ENCODE measurements at regions not wholly inside any gene's neighbourhood (a gene's known extent, or its start where the extent isn't known, plus 50 kb on each side); places are given as distances from the start of the nearest gene placed in this dataset.

GRCh38 chr16:13394488-13394887 is 493.1 kb downstream of the SHISA9 start:
- no peak for DNase-seq (ENCODE audit: low read depth)

DNA sequence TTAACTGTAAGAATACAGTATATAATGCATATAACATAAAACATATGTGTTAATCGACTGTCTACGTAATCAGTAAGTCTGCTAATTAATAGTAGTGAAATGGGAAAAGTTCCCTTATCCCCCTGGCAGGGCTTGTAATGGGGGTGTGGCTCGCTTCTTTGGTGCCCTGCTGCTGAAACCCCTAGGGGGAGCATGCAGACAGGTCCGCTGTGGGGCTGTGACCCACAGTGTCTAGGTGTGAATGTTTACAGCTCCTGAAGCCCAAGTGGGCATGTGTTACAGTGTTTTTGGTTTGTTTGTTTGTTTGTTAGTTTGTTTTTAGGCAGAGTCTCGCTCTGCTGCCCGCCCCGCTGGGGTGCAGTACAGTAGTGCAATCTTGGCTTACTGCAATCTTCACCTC is 495.7 kb downstream of the SHISA9 start:
- DNase-seq (ENCODE audit: low read depth): no peak

DNA sequence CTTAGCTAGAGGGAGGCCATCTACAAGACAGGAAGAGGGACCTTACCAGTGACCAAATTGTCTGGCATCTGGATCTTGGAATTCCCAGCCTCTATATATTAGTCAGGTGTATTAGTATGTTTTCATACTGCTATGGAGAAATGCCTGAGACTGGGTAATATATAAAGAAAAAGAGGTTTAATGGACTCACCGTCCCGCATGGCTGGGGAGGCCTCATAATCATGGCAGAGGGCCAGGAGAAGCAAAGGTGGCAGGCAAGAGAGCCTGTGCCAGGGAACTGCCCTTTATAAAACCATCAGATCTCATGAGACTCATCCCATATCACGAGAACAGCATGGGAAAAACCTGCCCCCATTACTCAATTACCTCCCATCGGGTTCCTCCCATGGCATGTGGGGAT is 500.2 kb downstream of the SHISA9 start:
- no peak for DNase-seq (ENCODE audit: low read depth)

DNA sequence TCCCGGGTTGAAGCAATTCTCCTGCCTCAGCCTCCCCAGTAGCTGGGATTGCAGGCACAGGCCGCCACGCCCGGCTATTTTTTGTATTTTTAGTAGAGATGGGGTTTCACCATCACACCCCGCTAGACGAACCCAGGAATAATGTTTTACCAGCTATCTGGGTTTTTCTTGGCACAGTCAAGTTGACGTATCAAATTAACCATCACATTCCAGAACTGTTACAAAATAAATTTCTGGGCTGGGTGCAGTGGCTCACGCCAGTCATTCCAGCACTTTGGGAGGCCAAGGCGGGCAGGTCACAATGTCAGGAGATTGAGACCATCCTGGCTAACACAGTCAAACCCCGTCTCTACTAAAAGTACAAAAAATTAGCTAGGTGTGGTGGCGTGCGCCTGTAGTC is 501.2 kb downstream of the SHISA9 start:
- DNase-seq (ENCODE audit: low read depth): no peak

DNA sequence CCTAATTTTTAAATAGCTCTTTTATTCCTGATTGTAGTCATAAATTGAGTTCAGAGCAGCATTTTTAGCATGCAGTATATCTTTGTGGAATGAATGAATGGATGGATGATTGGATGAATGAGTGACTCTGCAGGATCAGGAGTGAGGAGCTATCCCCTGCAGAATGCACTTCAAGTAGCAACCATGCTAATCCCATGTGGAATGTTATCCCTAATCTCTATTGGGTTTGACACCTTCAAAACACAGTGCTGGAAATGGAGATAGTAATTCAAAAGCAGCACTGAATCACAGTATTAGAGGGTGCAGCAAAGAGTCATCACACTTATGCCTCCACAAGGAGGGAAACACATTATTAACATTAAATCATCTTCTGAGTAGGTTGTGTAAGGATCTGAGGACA is 501.9 kb downstream of the SHISA9 start:
- DNase-seq (ENCODE audit: low read depth): no peak

DNA sequence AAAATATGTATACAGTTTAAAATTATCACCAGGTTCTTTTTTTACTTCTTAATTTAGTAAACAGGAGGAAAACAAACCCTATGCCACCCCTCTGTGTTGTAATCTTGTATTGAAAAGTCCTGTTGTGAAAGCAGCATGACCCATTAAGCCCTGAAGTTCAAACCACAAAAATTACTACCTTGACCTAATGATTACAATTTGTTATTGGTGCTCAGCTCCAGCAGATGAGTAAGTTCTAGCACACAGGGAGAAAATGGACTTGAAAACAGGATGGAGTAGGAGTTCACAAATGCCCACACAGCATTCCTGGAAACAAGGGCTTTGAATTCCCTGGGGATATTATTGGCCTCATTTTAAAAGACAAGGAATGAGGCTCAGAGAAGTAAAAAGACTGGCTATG is 505.8 kb upstream of the ERCC4 start:
- no peak for DNase-seq (ENCODE audit: low read depth)

GRCh38 chr16:13419589-13419988 is 500.4 kb upstream of the ERCC4 start:
- no peak for DNase-seq (ENCODE audit: low read depth)

DNA sequence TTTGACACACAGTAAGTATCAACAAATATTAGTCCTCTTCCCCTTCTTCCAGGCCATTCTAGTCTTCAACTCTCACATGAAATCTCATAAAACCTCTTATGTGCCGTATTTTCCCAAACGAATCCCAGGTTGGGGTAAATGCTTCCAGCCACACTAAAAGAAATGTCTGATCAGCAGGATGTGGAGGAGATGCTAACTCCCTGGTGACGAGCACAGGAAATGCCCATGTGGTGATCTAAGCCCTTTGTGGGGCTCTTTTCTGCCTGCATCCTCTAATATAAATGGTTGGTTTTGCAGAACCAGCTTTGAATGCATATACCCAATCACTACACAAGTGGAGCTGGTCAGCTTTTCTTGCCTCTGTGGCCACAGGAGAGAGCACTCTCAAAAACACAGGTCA is 498.2 kb upstream of the ERCC4 start:
- DNase-seq (ENCODE audit: low read depth): no peak

DNA sequence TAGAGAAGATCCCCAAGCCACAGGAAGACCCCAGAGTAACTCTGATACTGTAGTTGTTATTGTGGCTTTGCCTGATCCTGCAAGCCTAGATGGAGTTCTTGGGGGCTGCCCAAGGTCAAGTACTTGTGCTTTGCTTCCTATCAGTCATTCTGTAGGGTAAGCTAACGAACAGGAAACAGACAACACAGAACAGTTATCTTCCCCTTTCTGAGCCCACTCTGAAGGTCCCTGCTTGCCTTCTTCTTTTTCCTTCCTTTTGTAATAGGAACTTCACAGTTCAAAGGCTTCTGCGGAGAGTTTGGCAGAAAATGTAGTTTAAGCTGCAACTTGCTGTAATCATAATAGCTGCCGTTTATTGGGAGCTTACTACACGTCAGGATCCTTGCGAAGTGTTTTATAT is 494.1 kb upstream of the ERCC4 start:
- no peak for DNase-seq (ENCODE audit: low read depth)

DNA sequence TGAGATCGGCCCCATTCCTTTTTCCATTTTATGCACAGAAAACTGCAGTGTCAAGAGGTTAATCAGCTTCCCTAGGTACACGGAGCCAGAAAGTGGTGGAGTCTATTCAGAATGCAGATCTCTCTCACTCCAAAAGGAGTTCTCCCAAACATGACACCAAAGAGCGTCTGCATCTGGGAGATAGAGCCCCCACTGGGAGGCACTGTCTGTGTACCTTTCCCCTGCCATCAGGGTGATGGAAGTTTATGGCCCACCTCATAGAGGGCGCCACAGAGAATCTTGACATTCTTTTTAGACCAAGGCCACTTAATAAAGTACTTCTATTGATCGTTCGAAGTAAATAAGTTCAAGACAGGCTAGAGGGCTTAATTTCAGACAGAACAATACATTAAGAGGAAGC is 493.7 kb upstream of the ERCC4 start:
- no peak for DNase-seq (ENCODE audit: low read depth)

DNA sequence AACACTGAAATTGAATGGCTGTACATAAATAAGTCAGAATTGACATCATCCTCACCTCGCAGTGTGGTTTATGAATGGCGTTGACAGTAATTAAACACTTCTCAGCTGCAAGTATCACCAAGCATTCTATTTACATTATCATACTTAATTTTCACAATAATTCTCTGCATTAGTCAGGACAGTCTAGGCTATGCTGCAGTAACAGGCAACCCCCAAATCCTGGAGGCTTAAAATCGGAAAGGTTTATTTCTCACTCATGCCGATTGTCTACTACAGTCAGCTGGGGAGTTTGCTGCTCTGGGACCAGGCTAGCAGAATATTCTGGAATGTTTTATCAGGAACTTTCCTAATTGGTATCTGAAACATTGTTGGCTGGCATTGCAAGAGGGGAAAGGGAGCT is 493.2 kb upstream of the ERCC4 start:
- DNase-seq (ENCODE audit: low read depth): no peak

DNA sequence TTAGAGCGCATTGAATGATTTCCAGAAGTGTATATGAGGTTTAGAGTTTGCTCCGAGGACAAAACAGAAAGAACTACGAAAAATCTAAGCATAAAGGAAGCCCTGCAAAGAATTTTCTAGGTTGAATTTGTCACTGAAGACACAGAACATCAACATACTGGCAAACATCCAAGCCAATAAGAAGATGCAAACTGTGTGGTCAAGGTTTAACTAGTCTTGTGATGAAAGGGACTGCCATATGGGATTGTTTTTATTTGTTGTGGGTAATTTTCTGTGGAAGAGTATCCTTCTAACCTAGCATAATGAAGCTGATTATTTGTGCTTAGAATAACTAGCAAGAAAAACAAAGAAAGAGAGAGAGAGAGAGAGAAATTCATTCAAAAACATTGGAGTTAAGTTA is 492.0 kb upstream of the ERCC4 start:
- no peak for DNase-seq (ENCODE audit: low read depth)

GRCh38 chr16:13429416-13429815 is 490.5 kb upstream of the ERCC4 start:
- no peak for DNase-seq (ENCODE audit: low read depth)

DNA sequence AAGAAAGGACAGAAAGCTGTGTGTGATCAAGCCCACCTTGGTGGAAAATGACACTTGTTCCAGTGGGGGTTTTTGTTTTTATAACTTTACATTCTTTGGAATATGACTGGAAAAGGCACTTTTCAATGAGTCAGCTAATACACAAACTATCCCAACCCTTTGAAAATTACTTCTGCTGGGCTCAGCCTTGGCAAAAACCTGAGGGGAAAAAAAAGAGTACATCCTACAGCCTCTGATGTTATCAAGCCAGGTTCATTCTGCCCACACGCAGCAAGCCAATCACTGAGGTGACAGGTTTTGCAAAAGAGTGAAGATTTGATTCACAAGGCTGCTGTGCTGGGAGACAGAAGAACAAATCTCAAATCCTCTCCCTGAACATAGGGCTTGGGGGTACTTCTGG is 484.5 kb upstream of the ERCC4 start:
- DNase-seq (ENCODE audit: low read depth): no peak

DNA sequence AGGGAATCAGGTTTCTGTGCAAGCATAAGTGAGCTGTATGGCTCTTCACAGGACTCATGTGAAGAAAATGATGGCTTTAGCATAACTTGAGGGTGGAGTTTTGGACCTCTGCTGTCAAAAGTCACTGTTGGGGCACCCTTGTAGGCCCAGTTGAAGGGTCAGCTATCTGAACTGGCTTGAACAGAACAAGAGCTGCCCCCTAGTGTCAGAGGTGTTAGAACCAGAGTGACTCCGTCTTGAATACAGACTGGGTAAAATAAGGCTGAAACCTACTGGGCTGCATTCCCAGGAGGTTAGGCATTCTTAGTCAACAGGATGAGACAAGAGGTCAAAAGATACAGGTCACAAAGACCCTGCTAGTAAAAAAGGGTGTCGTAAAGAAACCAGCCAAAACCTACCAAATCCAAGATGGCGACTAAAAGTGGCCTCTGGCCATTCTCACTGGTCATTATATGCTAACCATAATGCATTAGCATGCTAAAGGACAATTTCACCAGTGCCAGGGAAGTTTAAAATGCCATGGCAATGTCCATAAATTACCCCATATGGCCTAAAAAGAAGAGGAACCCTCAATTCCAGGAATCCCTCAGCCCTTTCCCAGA is 484.0 kb upstream of the ERCC4 start:
- no peak for DNase-seq (ENCODE audit: low read depth)

DNA sequence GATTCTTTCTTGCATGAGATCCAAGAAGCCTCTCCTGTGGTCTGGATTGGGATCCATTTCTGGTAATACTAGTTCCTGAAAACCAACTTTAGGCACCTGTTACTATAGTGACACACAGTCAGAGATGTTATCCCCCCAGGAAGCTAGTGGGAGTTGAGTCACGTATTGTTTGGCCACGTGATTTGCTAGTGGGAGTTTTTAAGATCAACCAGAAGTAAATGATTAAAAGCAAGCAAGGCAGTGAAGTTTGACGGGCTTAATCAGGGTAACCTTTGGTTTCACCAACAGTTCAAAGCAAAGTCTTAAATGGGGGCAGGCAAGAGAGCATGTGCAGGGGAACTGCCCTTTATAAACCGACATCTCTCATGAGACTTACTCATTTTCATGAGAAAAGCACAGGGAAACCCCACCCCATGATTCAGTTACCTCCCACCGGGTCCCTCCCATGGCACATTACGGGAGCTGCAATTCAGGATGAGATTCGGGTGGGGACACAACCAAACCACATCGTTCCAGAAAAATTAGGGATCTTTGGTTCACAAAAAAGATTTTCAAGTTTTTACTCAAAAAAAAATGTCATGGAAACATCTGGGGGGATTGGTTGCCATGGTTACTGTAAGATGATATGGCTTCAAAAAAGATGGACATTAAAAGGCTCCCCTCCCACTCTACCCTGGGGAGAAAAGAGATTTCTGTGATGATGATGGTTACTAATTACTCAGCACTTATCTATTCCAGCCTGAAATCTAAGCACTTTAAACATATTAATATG is 483.1 kb upstream of the ERCC4 start:
- no peak for DNase-seq (ENCODE audit: low read depth)

DNA sequence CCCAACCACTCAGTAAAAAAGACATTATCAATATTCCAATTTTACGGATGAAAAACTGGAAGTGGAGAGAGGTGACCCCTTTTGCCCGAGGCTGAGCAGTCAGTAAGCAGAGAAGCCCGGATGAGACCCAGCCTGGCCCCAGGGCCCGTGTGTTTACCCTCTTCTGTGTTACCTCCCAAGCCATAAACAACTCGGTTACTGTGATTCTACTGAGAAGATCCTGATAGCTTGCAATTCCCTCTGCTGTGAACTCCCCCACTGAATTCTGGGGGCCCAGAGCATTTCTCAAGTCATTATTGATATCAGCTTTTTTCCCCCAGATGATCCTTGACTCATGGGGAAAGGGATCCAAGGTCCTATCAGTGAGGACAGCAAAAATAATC is 482.6 kb upstream of the ERCC4 start:
- DNase-seq (ENCODE audit: low read depth): no peak

DNA sequence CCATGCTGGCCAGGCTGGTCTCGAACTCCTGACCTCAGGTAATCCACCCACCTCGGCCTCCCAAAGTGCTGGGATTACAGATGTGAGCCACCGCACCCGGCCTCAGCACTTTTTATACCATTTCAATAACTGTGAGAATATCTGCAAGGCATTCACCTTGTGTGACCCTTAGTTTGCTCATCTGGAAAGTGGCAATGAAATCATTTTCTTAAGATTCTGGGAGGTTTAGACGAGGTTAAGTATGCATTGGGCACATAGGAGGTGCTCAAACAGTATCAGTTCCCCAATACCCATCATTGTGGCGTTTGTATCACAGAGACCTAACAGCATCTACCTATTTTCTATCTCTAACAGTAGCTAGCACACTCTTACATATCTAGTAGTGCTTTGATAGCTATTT is 481.9 kb upstream of the ERCC4 start:
- DNase-seq (ENCODE audit: low read depth): no peak

DNA sequence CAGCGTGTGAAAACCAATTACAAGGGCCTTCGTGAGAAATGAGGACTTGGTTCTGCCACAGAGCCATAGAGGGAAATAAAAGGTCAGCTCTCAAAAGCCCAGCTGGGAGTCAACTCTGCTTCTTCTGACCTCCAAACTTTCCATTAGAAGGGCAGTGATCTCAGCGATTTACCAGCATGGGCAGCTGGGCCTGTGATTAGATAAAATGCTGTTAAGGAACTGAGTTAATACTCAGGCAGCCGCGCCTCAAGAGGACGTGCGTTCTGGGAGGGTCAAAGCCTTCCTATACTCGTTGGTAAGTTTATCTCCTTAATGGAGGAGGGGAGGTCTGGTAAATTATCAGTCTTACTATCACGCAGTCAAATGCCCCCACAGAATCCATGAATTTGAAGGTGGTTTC is 480.2 kb upstream of the ERCC4 start:
- DNase-seq (ENCODE audit: low read depth): no peak

GRCh38 chr16:13441675-13442074 is 478.3 kb upstream of the ERCC4 start:
- DNase-seq (ENCODE audit: low read depth): no peak

GRCh38 chr16:13448346-13448745 is 471.6 kb upstream of the ERCC4 start:
- no peak for DNase-seq (ENCODE audit: low read depth)

- DNase-seq (ENCODE audit: low read depth): no peak
Measured at GRCh38 chr16:13453325-13453724, 466.6 kb upstream of the ERCC4 start.

GRCh38 chr16:13453938-13454553 is 465.9 kb upstream of the ERCC4 start:
- no peak for DNase-seq (ENCODE audit: low read depth)

DNA sequence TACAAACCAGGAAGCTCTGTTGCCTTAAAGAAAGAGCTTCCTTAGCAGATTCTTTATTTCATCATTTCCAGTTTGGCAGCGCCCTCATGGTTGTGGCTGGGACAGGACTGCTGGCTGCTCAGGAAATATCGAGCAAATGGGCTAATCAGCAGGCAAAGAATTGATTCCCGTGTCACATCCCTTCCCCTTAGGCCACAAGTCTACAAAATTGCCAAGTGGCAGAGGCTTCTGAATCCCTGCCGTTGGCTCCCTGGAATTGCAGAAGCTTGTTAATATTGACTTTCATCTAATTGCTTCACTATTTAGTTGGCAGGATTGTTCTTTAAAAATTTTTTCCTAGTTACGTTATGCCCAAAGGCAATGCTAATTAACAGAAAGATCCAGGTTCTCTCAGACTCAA is 456.3 kb upstream of the ERCC4 start:
- DNase-seq (ENCODE audit: low read depth): no peak
